ENCODE measurements at regions not wholly inside any gene's neighbourhood (a gene's known extent, or its start where the extent isn't known, plus 50 kb on each side); places are given as distances from the start of the nearest gene placed in this dataset.

DNA sequence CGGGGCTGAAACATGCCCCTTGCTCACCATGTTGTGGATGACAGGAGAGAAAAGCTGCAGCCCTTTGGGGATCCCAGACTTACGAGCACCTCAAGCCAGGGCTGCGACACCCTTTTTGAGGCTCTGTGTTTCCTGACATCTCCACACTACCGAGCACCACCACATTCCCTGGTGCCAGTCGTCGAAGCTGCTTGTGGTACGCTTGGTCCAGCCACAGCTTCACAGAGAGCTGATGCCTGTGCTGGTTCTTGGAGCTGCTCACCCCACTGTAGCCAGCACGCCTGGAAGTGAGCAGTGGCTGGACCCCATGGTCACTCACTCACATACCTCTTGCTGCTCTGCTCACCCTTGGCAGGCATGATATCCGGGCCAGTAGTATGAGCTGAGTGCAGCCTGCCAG, 367.5 kb downstream of the SLITRK6 start:
- Mint-ChIP-seq H3K27me3 (no peaks in the 10 kb centered on the region), H3K4me3 (no peak overlapping the region), H3K9me3 (peaks cover 6% of the 10 kb centered on the region), H3K4me1 (ENCODE audit: low read depth in 2 of 2) (no peaks in the 10 kb centered on the region), H3K36me3 (peaks cover 5% of the 10 kb centered on the region), H3K27ac (no peak overlapping the region)
- no peak for ATAC-seq
- DNase-seq (ENCODE audit: low spot score), result no peak

GRCh38 chr13:85430216-85430794, 368.9 kb downstream of the SLITRK6 start:
- H3K27me3 Mint-ChIP-seq, result no peaks in the 10 kb centered on the region
- ATAC-seq (no peak), DNase-seq (ENCODE audit: low spot score) (no peak)
- no peaks in the 10 kb centered on the region for H3K4me1 Mint-ChIP-seq (ENCODE audit: low read depth in 2 of 2)
- H3K27ac Mint-ChIP-seq, result no peak overlapping the region
- H3K36me3 Mint-ChIP-seq, result peaks cover 5% of the 10 kb centered on the region
- peaks cover 6% of the 10 kb centered on the region for H3K9me3 Mint-ChIP-seq
- no peak overlapping the region for H3K4me3 Mint-ChIP-seq

DNA sequence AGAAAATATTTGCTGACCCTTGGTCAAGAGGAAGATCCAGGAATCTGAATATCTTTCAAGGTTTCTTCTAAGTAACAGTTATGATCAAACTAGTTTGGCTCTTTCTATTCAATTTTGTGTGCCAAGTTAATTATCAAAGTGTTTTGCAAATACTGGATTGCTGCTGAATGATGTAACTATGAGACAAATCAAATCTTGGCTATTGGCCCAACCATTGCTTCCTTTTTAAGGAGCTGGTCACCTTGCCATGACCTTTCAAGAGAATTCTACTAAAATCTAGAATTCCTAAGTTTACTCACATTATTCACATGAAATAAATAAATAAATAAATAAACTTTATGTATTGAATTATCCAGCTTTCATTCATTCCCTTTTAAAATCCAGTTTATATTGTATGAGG, 371.8 kb downstream of the SLITRK6 start:
- no peak overlapping the region for H3K4me3 Mint-ChIP-seq
- no peak overlapping the region for H3K27ac Mint-ChIP-seq
- no peak for ATAC-seq
- no peaks in the 10 kb centered on the region for H3K36me3 Mint-ChIP-seq
- peaks cover 3% of the 10 kb centered on the region for H3K9me3 Mint-ChIP-seq
- H3K27me3 Mint-ChIP-seq, result no peaks in the 10 kb centered on the region
- no peaks in the 10 kb centered on the region for H3K4me1 Mint-ChIP-seq (ENCODE audit: low read depth in 2 of 2)
- DNase-seq (ENCODE audit: low spot score), result no peak

GRCh38 chr13:85420136-85420535, 379.1 kb downstream of the SLITRK6 start:
- Mint-ChIP-seq H3K4me1 (ENCODE audit: low read depth in 2 of 2) (no peaks in the 10 kb centered on the region), H3K9me3 (peaks cover 6% of the 10 kb centered on the region), H3K27ac (no peak overlapping the region), H3K4me3 (no peak overlapping the region), H3K36me3 (no peaks in the 10 kb centered on the region), H3K27me3 (no peaks in the 10 kb centered on the region)
- ATAC-seq (no peak), DNase-seq (ENCODE audit: low spot score) (no peak)

GRCh38 chr13:85419611-85420010, 379.6 kb downstream of the SLITRK6 start:
- no peak overlapping the region for H3K4me3 Mint-ChIP-seq
- peaks cover 6% of the 10 kb centered on the region for H3K9me3 Mint-ChIP-seq
- no peak overlapping the region for H3K27ac Mint-ChIP-seq
- no peaks in the 10 kb centered on the region for H3K27me3 Mint-ChIP-seq
- no peaks in the 10 kb centered on the region for H3K4me1 Mint-ChIP-seq (ENCODE audit: low read depth in 2 of 2)
- ATAC-seq, result no peak
- no peaks in the 10 kb centered on the region for H3K36me3 Mint-ChIP-seq
- DNase-seq (ENCODE audit: low spot score), result no peak

- no peak for DNase-seq (ENCODE audit: low spot score)
- Mint-ChIP-seq H3K27me3 (no peaks in the 10 kb centered on the region), H3K36me3 (no peaks in the 10 kb centered on the region), H3K4me3 (no peak overlapping the region), H3K4me1 (ENCODE audit: low read depth in 2 of 2) (no peaks in the 10 kb centered on the region), H3K27ac (no peak overlapping the region), H3K9me3 (peaks cover 8% of the 10 kb centered on the region)
- no peak for ATAC-seq
These were observed 381.4 kb downstream of the SLITRK6 start for GRCh38 chr13:85417807-85418206.

- ATAC-seq, result no peak
- H3K9me3 Mint-ChIP-seq, result peaks cover 16% of the 10 kb centered on the region
These were observed 385.6 kb downstream of the SLITRK6 start for GRCh38 chr13:85413664-85414063.

DNA sequence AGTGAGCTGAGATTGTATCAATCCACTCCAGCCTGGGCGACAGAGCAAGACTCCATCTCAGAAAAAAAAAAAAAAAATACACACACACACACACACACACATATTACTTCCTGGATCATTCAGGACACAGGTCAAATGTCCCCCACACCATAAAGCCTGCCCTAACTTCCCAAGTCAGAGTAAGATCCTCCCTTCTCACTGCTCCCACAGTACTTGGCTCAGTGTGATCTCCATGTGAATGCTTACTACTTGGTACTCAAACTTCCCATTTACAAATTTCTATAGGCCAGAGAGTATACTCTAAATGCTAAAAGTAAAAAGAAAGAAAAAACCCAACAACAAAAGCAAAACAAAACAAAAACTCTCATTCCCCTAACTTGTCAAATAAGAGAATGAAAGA, 386.8 kb downstream of the SLITRK6 start:
- no peak for DNase-seq (ENCODE audit: low spot score)
- ATAC-seq, result no peak
- Mint-ChIP-seq H3K9me3 (peaks cover 16% of the 10 kb centered on the region), H3K27ac (no peak overlapping the region), H3K4me3 (no peak overlapping the region), H3K36me3 (no peaks in the 10 kb centered on the region), H3K4me1 (ENCODE audit: low read depth in 2 of 2) (no peaks in the 10 kb centered on the region), H3K27me3 (no peaks in the 10 kb centered on the region)

More at GRCh38 chr13:85413664-85414063, 385.6 kb downstream of the SLITRK6 start:
- Mint-ChIP-seq H3K27me3 (no peaks in the 10 kb centered on the region), H3K4me1 (ENCODE audit: low read depth in 2 of 2) (no peaks in the 10 kb centered on the region), H3K27ac (no peak overlapping the region), H3K4me3 (no peak overlapping the region), H3K36me3 (no peaks in the 10 kb centered on the region)
- DNase-seq (ENCODE audit: low spot score), result no peak

GRCh38 chr13:85411591-85411990, 387.6 kb downstream of the SLITRK6 start:
- Mint-ChIP-seq H3K27ac (no peak overlapping the region), H3K4me3 (no peak overlapping the region), H3K4me1 (ENCODE audit: low read depth in 2 of 2) (no peaks in the 10 kb centered on the region)

GRCh38 chr13:85408415-85408814, 390.8 kb downstream of the SLITRK6 start:
- no peak for DNase-seq (ENCODE audit: low spot score)
- Mint-ChIP-seq H3K9me3 (peaks cover 29% of the 10 kb centered on the region), H3K4me1 (ENCODE audit: low read depth in 2 of 2) (no peaks in the 10 kb centered on the region), H3K27ac (no peak overlapping the region), H3K36me3 (no peaks in the 10 kb centered on the region), H3K27me3 (no peaks in the 10 kb centered on the region), H3K4me3 (no peak overlapping the region)
- ATAC-seq, result no peak

More at GRCh38 chr13:85411591-85411990, 387.6 kb downstream of the SLITRK6 start:
- no peaks in the 10 kb centered on the region for H3K36me3 Mint-ChIP-seq
- no peak for ATAC-seq
- H3K9me3 Mint-ChIP-seq, result peaks cover 19% of the 10 kb centered on the region
- no peak for DNase-seq (ENCODE audit: low spot score)
- no peaks in the 10 kb centered on the region for H3K27me3 Mint-ChIP-seq

DNA sequence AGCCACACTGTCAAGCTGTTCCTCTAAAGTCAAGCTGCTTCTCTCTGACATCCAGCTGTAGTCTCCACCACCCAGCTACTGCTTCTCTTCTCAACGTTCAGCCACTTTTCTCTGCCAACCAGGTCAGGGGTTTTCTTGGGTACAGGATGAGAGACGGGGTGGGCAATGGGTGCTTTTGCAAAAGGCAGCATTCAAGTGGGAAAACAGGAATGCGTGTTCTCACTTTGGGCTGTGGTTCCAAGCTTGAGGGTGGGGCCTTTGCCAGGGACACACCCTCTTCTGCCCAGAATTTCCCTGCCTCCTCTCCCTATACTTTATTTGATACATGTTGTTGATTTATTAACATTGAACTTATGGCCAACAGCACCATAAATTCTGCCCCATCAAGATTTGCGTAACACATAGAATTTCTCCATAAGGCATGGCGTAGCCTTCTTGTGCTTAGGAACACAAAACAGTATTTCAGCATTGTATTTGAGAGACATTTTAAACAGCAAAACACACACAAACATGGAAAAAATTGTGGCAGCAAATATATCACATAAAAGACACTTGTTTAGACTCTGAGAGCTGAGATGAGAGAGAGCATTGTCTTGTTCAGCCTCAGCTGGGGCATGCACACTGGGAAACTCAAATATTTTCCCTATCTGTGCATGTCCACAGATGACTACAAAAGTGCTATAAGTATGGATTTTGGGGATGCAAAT, 392.8 kb downstream of the SLITRK6 start:
- Mint-ChIP-seq H3K27ac (no peak overlapping the region), H3K27me3 (no peaks in the 10 kb centered on the region), H3K9me3 (peaks cover 20% of the 10 kb centered on the region), H3K4me3 (no peak overlapping the region), H3K4me1 (ENCODE audit: low read depth in 2 of 2) (no peaks in the 10 kb centered on the region), H3K36me3 (no peaks in the 10 kb centered on the region)
- no peak for DNase-seq (ENCODE audit: low spot score)
- ATAC-seq, result no peak

- ATAC-seq (no peak), DNase-seq (ENCODE audit: low spot score) (no peak)
- Mint-ChIP-seq H3K4me1 (ENCODE audit: low read depth in 2 of 2) (no peaks in the 10 kb centered on the region), H3K4me3 (no peak overlapping the region), H3K36me3 (no peaks in the 10 kb centered on the region), H3K9me3 (peaks cover 19% of the 10 kb centered on the region), H3K27ac (no peak overlapping the region), H3K27me3 (no peaks in the 10 kb centered on the region)
These were observed 393.8 kb downstream of the SLITRK6 start for GRCh38 chr13:85405316-85405897.

GRCh38 chr13:85386424-85386823, 412.8 kb downstream of the SLITRK6 start:
- Mint-ChIP-seq H3K27me3 (no peaks in the 10 kb centered on the region), H3K4me1 (ENCODE audit: low read depth in 2 of 2) (no peaks in the 10 kb centered on the region), H3K4me3 (no peak overlapping the region), H3K27ac (no peak overlapping the region), H3K36me3 (no peaks in the 10 kb centered on the region), H3K9me3 (peaks cover 4% of the 10 kb centered on the region)
- DNase-seq (ENCODE audit: low spot score), result no peak
- no peak for ATAC-seq

GRCh38 chr13:85383291-85383690, 415.9 kb downstream of the SLITRK6 start:
- no peaks in the 10 kb centered on the region for H3K4me1 Mint-ChIP-seq (ENCODE audit: low read depth in 2 of 2)
- no peak overlapping the region for H3K27ac Mint-ChIP-seq
- ATAC-seq (no peak), DNase-seq (ENCODE audit: low spot score) (no peak)
- no peaks in the 10 kb centered on the region for H3K27me3 Mint-ChIP-seq
- H3K9me3 Mint-ChIP-seq, result peaks cover 11% of the 10 kb centered on the region
- no peak overlapping the region for H3K4me3 Mint-ChIP-seq
- H3K36me3 Mint-ChIP-seq, result no peaks in the 10 kb centered on the region
